HEK293T (cell line): ENCODE measurements at regions not wholly inside any gene's neighbourhood (a gene's known extent, or its start where the extent isn't known, plus 50 kb on each side); places are given as distances from the start of the nearest gene placed in this dataset.

Source experiments
- BHLHE40 ChIP-seq: fragments of 450-650 bp; IDR thresholded peaks from 2 replicates; pipeline ENCODE4 v1.6.1; 2016; ENCODE audit warnings: mild to moderate bottlenecking, moderate library complexity, borderline replicate concordance
- L3MBTL2 ChIP-seq: fragments of 450-650 bp; conservative IDR thresholded peaks from 2 replicates; pipeline ENCODE4 v1.6.1; 2016; ENCODE audit warnings: mild to moderate bottlenecking
- LEF1 ChIP-seq: fragments of 450-650 bp; IDR thresholded peaks from 2 replicates; pipeline ENCODE4 v1.6.1; 2017; ENCODE audit warnings: mild to moderate bottlenecking, borderline replicate concordance
- SUZ12 ChIP-seq: fragments of 450-650 bp; IDR thresholded peaks from 2 replicates; pipeline ENCODE4 v1.6.1; 2016; ENCODE audit warnings: mild to moderate bottlenecking
- TARDBP ChIP-seq: fragments of 450-650 bp; IDR thresholded peaks from 2 replicates; pipeline ENCODE4 v1.6.1; 2016
- ZNF384 ChIP-seq: fragments of 450-650 bp; IDR thresholded peaks from 2 replicates; pipeline ENCODE4 v1.6.1; 2016

GRCh38 chr18:24990671-24991134, 361.3 kb downstream of the ZNF521 start:
- TF ChIP-seq TARDBP (no peak), BHLHE40 (no peak), SUZ12 (no peak), L3MBTL2 (no peak), ZNF384 (no peak), LEF1 (no peak)
